GM18951 (cell line): ENCODE measurements at regions not wholly inside any gene's neighbourhood (a gene's known extent, or its start where the extent isn't known, plus 50 kb on each side); places are given as distances from the start of the nearest gene placed in this dataset.

Source experiments
- POLR2A ChIP-seq: IDR thresholded peaks from 4 replicates; pipeline ENCODE4 v1.6.1; 2011; ENCODE audit warnings: mild to moderate bottlenecking; ENCODE audit not compliant: insufficient read length, insufficient read depth; ENCODE audit errors: extremely low read depth
- in situ Hi-C: fragments of 300-500 bp; cut with MboI; formaldehyde crosslinking; loops from one replicate; pipeline ENCODE4 v1.12.0; 2022; ENCODE audit warnings: low sequenced_read_pairs, mixed read lengths, inconsistent platforms; ENCODE audit not compliant: unreplicated experiment

DNA sequence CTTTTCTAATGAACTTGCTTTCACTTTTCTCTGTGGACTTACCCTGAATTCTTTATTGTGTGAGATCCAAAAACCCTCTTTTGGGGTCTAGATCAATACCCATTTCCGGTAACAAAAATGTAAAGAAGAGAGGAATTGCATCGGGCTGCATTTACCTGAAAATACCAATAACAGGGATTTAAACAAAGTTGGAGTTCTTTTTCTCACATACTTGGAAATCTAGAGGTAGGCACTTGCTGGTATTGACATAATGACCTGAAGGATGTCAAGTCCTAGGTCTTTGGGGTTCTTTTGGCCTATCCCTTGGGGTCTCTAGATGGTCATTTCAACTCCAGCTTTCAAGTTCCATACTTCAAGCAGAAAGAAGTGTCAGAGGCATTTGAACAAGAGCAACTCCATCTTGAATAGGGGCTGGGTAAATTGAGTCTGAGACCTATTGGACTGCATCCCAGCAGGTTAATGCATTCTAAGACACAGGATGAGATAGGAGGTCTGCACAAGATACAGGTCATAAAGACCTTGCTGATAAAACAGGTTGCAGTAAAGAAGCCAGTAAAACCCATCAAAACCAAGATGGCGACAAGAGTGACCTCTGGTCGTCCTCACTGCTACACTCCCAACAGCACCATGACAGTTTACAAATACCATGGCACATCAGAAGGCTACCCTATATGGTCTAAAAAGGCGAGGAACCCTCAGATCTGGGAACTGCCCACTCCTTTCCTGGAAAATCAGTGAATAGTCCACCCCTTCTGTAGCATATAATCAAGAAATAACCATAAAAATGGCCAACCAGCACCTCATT lies 50.8 kb upstream of the ZNF280D start:
- no peak for TF ChIP-seq POLR2A
- in situ Hi-C loops = no loop called here

GRCh38 chr15:56783156-56783856 lies 50.0 kb upstream of the ZNF280D start:
- in situ Hi-C loops = no loop called here
- TF ChIP-seq POLR2A = no peak
